HEK293 (cell line): ENCODE measurements at regions not wholly inside any gene's neighbourhood (a gene's known extent, or its start where the extent isn't known, plus 50 kb on each side); places are given as distances from the start of the nearest gene placed in this dataset.

Source experiments
- CTCF ChIA-PET: fragments of 350-600 bp; formaldehyde crosslinking; extraction: SDS; loops from one replicate; lab custom pipeline; 2021; ENCODE audit warnings: antibody characterized with exemption; lab: Yijun Ruan, JAX
- POLR2A ChIA-PET: fragments of 300-600 bp; formaldehyde crosslinking; extraction: SDS; loops from one replicate; lab custom pipeline; 2020; ENCODE audit warnings: antibody characterized with exemption, inconsistent platforms; lab: Yijun Ruan, JAX
- H3K27ac ChIP-seq: fragments of 200-500 bp; sonication (Bioruptor generic); 2 replicates; pipeline ENCODE4 v1.5.1; 2014; ENCODE audit warnings: low read depth, low read length, control low read depth, inconsistent platforms; ENCODE audit errors: extremely low read depth
- H3K36me3 ChIP-seq, 2 experiments: fragments of 200-500 bp in 1 of 2; sonication (Bioruptor generic) in 1 of 2; 1 replicate in 1 of 2; 2 replicates in 1 of 2; pipeline ENCODE4 v1.5.1; 2014 to 2017; ENCODE audit warnings: inconsistent platforms in 2 of 2, low read length in 2 of 2; ENCODE audit not compliant: control insufficient read depth in 2 of 2, insufficient read depth in 1 of 2
- H3K4me1 ChIP-seq: fragments of 200-500 bp; sonication (Bioruptor generic); 2 replicates; pipeline ENCODE4 v1.5.1; 2014; ENCODE audit warnings: mild to moderate bottlenecking, low read length, inconsistent platforms; ENCODE audit not compliant: control insufficient read depth, insufficient read depth
- H3K4me3 ChIP-seq: 2 replicates; pipeline ENCODE4 v1.5.1; 2011; ENCODE audit warnings: low read depth, mild to moderate bottlenecking, control low read depth, low read length, moderate library complexity
- H3K9me3 ChIP-seq: fragments of 200-500 bp; sonication (Bioruptor generic); 2 replicates; pipeline ENCODE4 v1.5.1; 2014; ENCODE audit warnings: low read depth, low read length, inconsistent platforms; ENCODE audit not compliant: control insufficient read depth, insufficient read depth
- KLF16 ChIP-seq: fragments of 450-650 bp; formaldehyde crosslinking; IDR thresholded peaks from 2 replicates; pipeline ENCODE4 v1.5.1; 2017; ENCODE audit warnings: missing biosample characterization, missing genetic modification characterization
- KLF7 ChIP-seq: fragments of 450-650 bp; formaldehyde crosslinking; IDR thresholded peaks from 2 replicates; pipeline ENCODE4 v1.5.1; 2016; ENCODE audit warnings: missing biosample characterization, missing genetic modification characterization, borderline replicate concordance
- PRDM4 ChIP-seq: fragments of 450-650 bp; formaldehyde crosslinking; IDR thresholded peaks from 2 replicates; pipeline ENCODE4 v1.5.1; 2017; ENCODE audit warnings: missing biosample characterization, missing genetic modification characterization
- REST ChIP-seq: fragments of 450-650 bp; formaldehyde crosslinking; IDR thresholded peaks from 2 replicates; pipeline ENCODE4 v1.5.1; 2016; ENCODE audit warnings: missing biosample characterization, missing genetic modification characterization
- SP7 ChIP-seq: fragments of 450-650 bp; formaldehyde crosslinking; IDR thresholded peaks from 2 replicates; pipeline ENCODE4 v1.5.1; 2016; ENCODE audit warnings: missing biosample characterization, missing genetic modification characterization
- ZFP3 ChIP-seq: fragments of 450-650 bp; formaldehyde crosslinking; IDR thresholded peaks from 2 replicates; pipeline ENCODE4 v1.5.1; 2016; ENCODE audit warnings: low read depth, missing biosample characterization, missing genetic modification characterization
- ZNF221 ChIP-seq: fragments of 450-650 bp; formaldehyde crosslinking; IDR thresholded peaks from 2 replicates; pipeline ENCODE4 v1.5.1; 2017; ENCODE audit warnings: missing biosample characterization, missing genetic modification characterization, borderline replicate concordance
- ZNF292 ChIP-seq: fragments of 450-650 bp; formaldehyde crosslinking; IDR thresholded peaks from 2 replicates; pipeline ENCODE4 v1.5.1; 2016; ENCODE audit warnings: low read depth, missing biosample characterization, missing genetic modification characterization, borderline replicate concordance
- ZNF350 ChIP-seq: fragments of 450-650 bp; formaldehyde crosslinking; IDR thresholded peaks from 2 replicates; pipeline ENCODE4 v1.5.0; 2017; ENCODE audit warnings: missing biosample characterization, mild to moderate bottlenecking, missing genetic modification characterization
- ZNF362 ChIP-seq: fragments of 450-650 bp; formaldehyde crosslinking; IDR thresholded peaks from 2 replicates; pipeline ENCODE4 v1.5.1; 2016; ENCODE audit warnings: missing biosample characterization, missing genetic modification characterization
- ZNF449 ChIP-seq: fragments of 450-650 bp; formaldehyde crosslinking; IDR thresholded peaks from 2 replicates; pipeline ENCODE4 v1.5.1; 2017; ENCODE audit warnings: missing biosample characterization, mild to moderate bottlenecking, missing genetic modification characterization, moderate library complexity
- ZNF473 ChIP-seq: fragments of 450-650 bp; formaldehyde crosslinking; IDR thresholded peaks from 2 replicates; pipeline ENCODE4 v1.5.1; 2017; ENCODE audit warnings: missing biosample characterization, missing genetic modification characterization
- ZNF488 ChIP-seq: fragments of 450-650 bp; formaldehyde crosslinking; IDR thresholded peaks from 2 replicates; pipeline ENCODE4 v1.5.1; 2016; ENCODE audit warnings: missing biosample characterization, missing genetic modification characterization
- ZNF558 ChIP-seq: fragments of 450-650 bp; formaldehyde crosslinking; IDR thresholded peaks from 2 replicates; pipeline ENCODE4 v1.5.1; 2016; ENCODE audit warnings: missing biosample characterization, missing genetic modification characterization
- ZNF776 ChIP-seq: fragments of 450-650 bp; formaldehyde crosslinking; IDR thresholded peaks from 2 replicates; pipeline ENCODE4 v1.5.0; 2017; ENCODE audit warnings: missing biosample characterization, missing genetic modification characterization, borderline replicate concordance

GRCh38 chr3:64291956-64292355 lies 66.7 kb upstream of the PRICKLE2 start:
- no peak overlapping the region for H3K27ac ChIP-seq
- ChIA-PET CTCF (no interaction called here), POLR2A (no interaction called here)
- H3K4me3 ChIP-seq: no peak overlapping the region
- H3K36me3 ChIP-seq: no peaks in the 10 kb centered on the region
- H3K4me1 ChIP-seq: no peaks in the 10 kb centered on the region
- no peaks in the 10 kb centered on the region for H3K9me3 ChIP-seq
- TF ChIP-seq ZNF473 (tag by site-specific recombination): no peak
- TF ChIP-seq ZNF558 (tag by site-specific recombination): no peak
- TF ChIP-seq ZNF292 (tag by site-specific recombination): no peak
- TF ChIP-seq ZNF776 (tag by site-specific recombination): no peak
- TF ChIP-seq ZNF350 (tag by site-specific recombination): no peak
- no peak for TF ChIP-seq ZNF221 (tag by site-specific recombination)
- TF ChIP-seq ZNF488 (tag by site-specific recombination): no peak
- TF ChIP-seq ZNF362 (tag by site-specific recombination): no peak
- TF ChIP-seq KLF16 (tag by site-specific recombination): no peak
- TF ChIP-seq REST (tag by site-specific recombination): no peak
- TF ChIP-seq SP7 (tag by site-specific recombination): no peak
- no peak for TF ChIP-seq ZFP3 (tag by site-specific recombination)

GRCh38 chr3:64291345-64291744 lies 66.1 kb upstream of the PRICKLE2 start:
- ChIA-PET CTCF (no interaction called here), POLR2A (no interaction called here)

More at GRCh38 chr3:64291345-64291744, 66.1 kb upstream of the PRICKLE2 start:
- Histone ChIP-seq H3K9me3 (no peaks in the 10 kb centered on the region), H3K36me3 (no peaks in the 10 kb centered on the region), H3K27ac (no peak overlapping the region), H3K4me1 (no peaks in the 10 kb centered on the region), H3K4me3 (no peak overlapping the region)
- TF ChIP-seq ZNF449 (tag by site-specific recombination) (peak; percentile 67; the same call in 1 of the 2 replicates), KLF7 (no peak), PRDM4 (no peak)
